Tibial nerve (tissue), 4 donors: ENCODE measurements at regions not wholly inside any gene's neighbourhood (a gene's known extent, or its start where the extent isn't known, plus 50 kb on each side); places are given as distances from the start of the nearest gene placed in this dataset.

Experiments
- DNase-seq, 2 donors: peaks; one replicate each; pipeline ENCODE4 v3.0.0-alpha.2; 2019; ENCODE audit warnings: low spot score in 2 of 2
- H3K27ac ChIP-seq, 4 donors: fragments of 200-600 bp; sonication (generic) in 3 of 4; one replicate each; pipeline ENCODE4 v1.5.1; 2017 to 2019; ENCODE audit warnings: mild to moderate bottlenecking in 1 of 4
- H3K27me3 ChIP-seq, 2 donors: fragments of 200-600 bp; sonication (generic) in 1 of 2; one replicate each; pipeline versions ENCODE4 v1.5.1 to v1.6.0; 2017 to 2019
- H3K36me3 ChIP-seq, 3 donors: fragments of 200-600 bp; sonication (generic); one replicate each; pipeline ENCODE4 v1.5.1; 2018 to 2019
- H3K4me1 ChIP-seq, 4 donors: fragments of 200-600 bp; sonication (generic) in 3 of 4; one replicate each; pipeline ENCODE4 v1.5.1; 2017 to 2019
- H3K4me3 ChIP-seq, 4 donors: fragments of 200-600 bp; sonication (generic) in 3 of 4; one replicate each; pipeline ENCODE4 v1.5.1; 2017 to 2019; ENCODE audit warnings: mild to moderate bottlenecking in 1 of 4, moderate library complexity in 1 of 4
- H3K9me3 ChIP-seq, 4 donors: fragments of 200-600 bp; sonication (generic) in 3 of 4; one replicate each; pipeline ENCODE4 v1.5.1; 2017 to 2019
- CTCF ChIP-seq, 5 experiments: fragments of 200-600 bp in 3 of 5; fragments of 450-650 bp in 2 of 5; sonication (generic) in 3 of 5; IDR thresholded peaks; one replicate each; pipeline ENCODE4 v1.5.1; 2016 to 2019; ENCODE audit warnings: antibody characterized with exemption in 5 of 5, mild to moderate bottlenecking in 3 of 5, moderate library complexity in 2 of 5
- EP300 ChIP-seq, 2 donors: sonication (generic); formaldehyde crosslinking; IDR thresholded peaks; one replicate each; pipeline ENCODE4 v1.6.1; 2017; ENCODE audit warnings: antibody characterized with exemption in 2 of 2, mild to moderate bottlenecking in 1 of 2
- POLR2A ChIP-seq, 2 donors: fragments of 450-650 bp; IDR thresholded peaks; one replicate each; pipeline ENCODE4 v1.6.1; 2017; ENCODE audit warnings: antibody characterized with exemption in 2 of 2, mild to moderate bottlenecking in 2 of 2, moderate library complexity in 2 of 2
- WGBS, 2 donors: methylation state at CpG; one replicate each; pipeline ENCODE4 v1.1.5; 2018; 5-methylcytosine and 5-hydroxymethylcytosine counted together

GRCh38 chr13:50208826-50209335 lies 193.6 kb downstream of the KCNRG start:
- WGBS, 2 donors = 13 to 15% methylated on average over 9 of the region's 9 CpGs
- Histone ChIP-seq H3K4me1 (peaks cover 0 to 15% (median 6%) of the 10 kb centered on the region in 4 donors), H3K9me3 (peaks cover 0 to 10% (median 0%) of the 10 kb centered on the region in 4 donors), H3K27ac (peak overlapping the region in 2 of 4 donors; percentile 21 to 54), H3K36me3 (no peaks in the 10 kb centered on the region), H3K4me3 (peak overlapping the region in 3 of 4 donors; percentile 6 to 30 (median 17)), H3K27me3 (no peaks in the 10 kb centered on the region)
- no peak for TF ChIP-seq POLR2A (IDR thresholded peaks at IDR 0.05)
- TF ChIP-seq CTCF (IDR thresholded peaks at IDR 0.05) = no peak
- TF ChIP-seq EP300 (IDR thresholded peaks at IDR 0.05) = no peak
- DNase-seq = peak in 1 of 2 donors; percentile 22

- Histone ChIP-seq H3K9me3 (peaks cover 0 to 10% (median 0%) of the 10 kb centered on the region in 4 donors), H3K4me3 (no peak overlapping the region), H3K4me1 (peaks cover 0 to 15% (median 6%) of the 10 kb centered on the region in 4 donors), H3K36me3 (no peaks in the 10 kb centered on the region), H3K27ac (no peak overlapping the region), H3K27me3 (no peaks in the 10 kb centered on the region)
- TF ChIP-seq POLR2A (IDR thresholded peaks at IDR 0.05) (no peak), EP300 (IDR thresholded peaks at IDR 0.05) (no peak), CTCF (IDR thresholded peaks at IDR 0.05) (no peak)
- WGBS, 2 donors = 81 to 84% methylated on average over 1 of the region's 1 CpG
- no peak for DNase-seq
Measured at GRCh38 chr13:50209631-50210030, 194.4 kb downstream of the KCNRG start.

- Histone ChIP-seq H3K36me3 (no peaks in the 10 kb centered on the region), H3K27me3 (no peaks in the 10 kb centered on the region), H3K9me3 (peaks cover 0 to 17% (median 1%) of the 10 kb centered on the region in 4 donors), H3K4me3 (no peak overlapping the region), H3K4me1 (peaks cover 0 to 10% (median 3%) of the 10 kb centered on the region in 4 donors), H3K27ac (no peak overlapping the region)
- TF ChIP-seq EP300 (IDR thresholded peaks at IDR 0.05) (no peak), CTCF (IDR thresholded peaks at IDR 0.05) (no peak), POLR2A (IDR thresholded peaks at IDR 0.05) (no peak)
- DNase-seq = no peak
- 0 to 80% methylated on average over 1 of the region's 1 CpG for WGBS, 2 donors
Measured at GRCh38 chr13:50213526-50213925, 198.3 kb downstream of the KCNRG start.

DNA sequence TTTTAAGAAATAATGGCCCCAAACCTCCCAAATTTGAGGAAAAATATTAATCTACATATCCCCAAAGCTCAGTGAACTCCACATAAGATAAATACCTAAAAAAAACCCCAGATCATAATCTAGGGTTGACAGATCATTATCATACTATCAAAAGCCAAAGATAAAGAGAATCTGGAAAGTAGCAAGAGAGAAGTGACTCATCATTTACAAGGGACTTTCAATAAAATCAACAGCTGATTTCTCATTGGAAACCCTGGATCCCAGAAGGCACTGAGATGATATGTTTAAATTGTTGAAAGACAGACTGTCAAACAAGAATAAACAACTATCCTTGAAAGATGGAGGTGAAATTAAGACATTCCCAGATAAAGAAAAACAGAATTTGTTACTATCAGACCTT lies 199.3 kb downstream of the KCNRG start:
- Histone ChIP-seq H3K4me3 (no peak overlapping the region), H3K4me1 (no peaks in the 10 kb centered on the region), H3K27ac (no peak overlapping the region), H3K27me3 (no peaks in the 10 kb centered on the region), H3K9me3 (peaks cover 0 to 17% (median 1%) of the 10 kb centered on the region in 4 donors), H3K36me3 (no peaks in the 10 kb centered on the region)
- TF ChIP-seq CTCF (IDR thresholded peaks at IDR 0.05) (no peak), POLR2A (IDR thresholded peaks at IDR 0.05) (no peak), EP300 (IDR thresholded peaks at IDR 0.05) (no peak)
- DNase-seq = no peak

DNA sequence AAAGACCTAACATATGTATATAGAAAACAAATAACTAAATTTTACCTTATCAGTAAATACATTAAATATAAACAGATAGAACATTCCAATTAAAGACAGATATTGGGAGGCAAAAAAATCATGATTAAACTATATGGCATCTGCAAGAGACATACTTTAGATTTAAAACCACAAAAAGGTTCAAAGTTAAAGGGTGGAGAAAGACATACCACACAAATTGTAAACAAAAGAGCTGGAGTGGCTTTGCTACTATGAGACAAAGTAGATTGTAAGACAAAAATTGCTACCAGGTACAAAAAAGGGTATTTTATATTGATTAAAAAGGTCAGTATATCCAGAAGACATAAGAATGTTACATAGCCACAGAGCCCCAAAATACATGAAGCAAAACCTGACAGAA lies 200.2 kb downstream of the KCNRG start:
- Histone ChIP-seq H3K27me3 (no peaks in the 10 kb centered on the region), H3K4me1 (no peaks in the 10 kb centered on the region), H3K36me3 (no peaks in the 10 kb centered on the region), H3K4me3 (no peak overlapping the region), H3K27ac (no peak overlapping the region), H3K9me3 (peaks cover 0 to 17% (median 1%) of the 10 kb centered on the region in 4 donors)
- no peak for DNase-seq
- TF ChIP-seq EP300 (IDR thresholded peaks at IDR 0.05) (no peak), POLR2A (IDR thresholded peaks at IDR 0.05) (no peak), CTCF (IDR thresholded peaks at IDR 0.05) (no peak)
